H9 (cell line): ENCODE measurements at regions not wholly inside any gene's neighbourhood (a gene's known extent, or its start where the extent isn't known, plus 50 kb on each side); places are given as distances from the start of the nearest gene placed in this dataset.
"Not testable (repeated sequence)": the region's sequence is repeated elsewhere in the genome, so short reads cannot be mapped to it uniquely, and the experiment has no call there.

Experiments
- DNase-seq: peaks from one replicate; pipeline ENCODE4 v3.0.0-alpha.2; 2017
- H2AFZ ChIP-seq: one replicate; pipeline ENCODE4 v1.6.1; 2013; ENCODE audit warnings: mild to moderate bottlenecking, low read length, control low read depth, moderate library complexity
- H2AK5ac ChIP-seq: 2 replicates; pipeline ENCODE4 v1.6.1; 2013; ENCODE audit warnings: low read length, control low read depth, mixed read lengths; ENCODE audit not compliant: insufficient read length
- H2BK120ac ChIP-seq: one replicate; pipeline ENCODE4 v1.6.1; 2013; ENCODE audit warnings: low read depth, mild to moderate bottlenecking, low read length, control low read depth, inconsistent platforms; ENCODE audit not compliant: poor library complexity, severe bottlenecking
- H2BK12ac ChIP-seq: 2 replicates; pipeline ENCODE4 v1.6.1; 2013; ENCODE audit warnings: low read length, control low read depth, mixed read lengths, low read depth; ENCODE audit not compliant: insufficient read length
- H2BK15ac ChIP-seq: 2 replicates; pipeline ENCODE4 v1.6.1; 2013; ENCODE audit warnings: low read depth, low read length, control low read depth
- H2BK20ac ChIP-seq: one replicate; pipeline ENCODE4 v1.6.1; 2013; ENCODE audit warnings: low read depth, mild to moderate bottlenecking, low read length, control low read depth, inconsistent platforms; ENCODE audit not compliant: poor library complexity, severe bottlenecking
- H2BK5ac ChIP-seq: 2 replicates; pipeline ENCODE4 v1.6.1; 2013; ENCODE audit warnings: low read length, control low read depth, mixed read lengths; ENCODE audit not compliant: insufficient read length
- H3K14ac ChIP-seq: 2 replicates; pipeline ENCODE4 v1.6.1; 2013; ENCODE audit warnings: low read length, control low read depth; ENCODE audit not compliant: insufficient read depth
- H3K18ac ChIP-seq: 2 replicates; pipeline ENCODE4 v1.6.1; 2013; ENCODE audit warnings: low read depth, mild to moderate bottlenecking, mixed read lengths, low read length, control low read depth; ENCODE audit not compliant: insufficient read length
- H3K23ac ChIP-seq: 2 replicates; pipeline ENCODE4 v1.6.1; 2013; ENCODE audit warnings: low read length, control low read depth, mixed read lengths, low read depth; ENCODE audit not compliant: insufficient read length
- H3K23me2 ChIP-seq: 2 replicates; pipeline ENCODE4 v1.6.1; 2013; ENCODE audit warnings: low read depth, mild to moderate bottlenecking, mixed read lengths, low read length, control low read depth; ENCODE audit not compliant: insufficient read length, poor library complexity, severe bottlenecking
- H3K27ac ChIP-seq: 2 replicates; pipeline ENCODE4 v1.5.1; 2013; ENCODE audit warnings: low read length, control low read depth, mixed read lengths, low read depth; ENCODE audit not compliant: insufficient read length
- H3K27me3 ChIP-seq: 2 replicates; pipeline ENCODE4 v1.6.1; 2013; ENCODE audit warnings: low read length, control low read depth, inconsistent platforms; ENCODE audit not compliant: insufficient read depth
- H3K4ac ChIP-seq: 2 replicates; pipeline ENCODE4 v1.6.1; 2013; ENCODE audit warnings: low read depth, mild to moderate bottlenecking, control low read depth, inconsistent platforms, low read length, moderate library complexity
- H3K4me1 ChIP-seq: 2 replicates; pipeline ENCODE4 v1.6.1; 2013; ENCODE audit warnings: low read length, control low read depth, inconsistent platforms; ENCODE audit not compliant: insufficient read depth
- H3K4me2 ChIP-seq: 2 replicates; pipeline ENCODE4 v1.6.1; 2013; ENCODE audit warnings: low read length, control low read depth, mixed read lengths; ENCODE audit not compliant: insufficient read length, insufficient read depth
- H3K56ac ChIP-seq: 2 replicates; pipeline ENCODE4 v1.6.1; 2013; ENCODE audit warnings: low read depth, mild to moderate bottlenecking, mixed read lengths, low read length, control low read depth; ENCODE audit not compliant: insufficient read length
- H3K79me1 ChIP-seq: 2 replicates; pipeline ENCODE4 v1.6.1; 2013; ENCODE audit warnings: low read depth, mild to moderate bottlenecking, moderate library complexity, low read length, control low read depth, inconsistent platforms; ENCODE audit not compliant: insufficient read depth, poor library complexity, severe bottlenecking
- H3K79me2 ChIP-seq: 2 replicates; pipeline ENCODE4 v1.6.1; 2013; ENCODE audit warnings: low read length, control low read depth, inconsistent platforms; ENCODE audit not compliant: insufficient read depth
- H3K9ac ChIP-seq: 2 replicates; pipeline ENCODE4 v1.6.1; 2013; ENCODE audit warnings: low read length, control low read depth, mixed read lengths; ENCODE audit not compliant: insufficient read length; ENCODE audit errors: extremely low read depth
- H3K9me3 ChIP-seq: one replicate; pipeline ENCODE4 v1.6.1; 2013; ENCODE audit warnings: low read depth, low read length, inconsistent platforms; ENCODE audit not compliant: control insufficient read depth
- H3T11ph ChIP-seq: one replicate; pipeline ENCODE4 v1.6.1; 2013; ENCODE audit warnings: mild to moderate bottlenecking, low read length, control low read depth, inconsistent platforms
- H4K20me1 ChIP-seq: one replicate; pipeline ENCODE4 v1.6.1; 2013; ENCODE audit not compliant: control insufficient read depth, insufficient read length, insufficient read depth
- H4K5ac ChIP-seq: 2 replicates; pipeline ENCODE4 v1.6.1; 2013; ENCODE audit warnings: low read depth, mild to moderate bottlenecking, mixed read lengths, low read length, control low read depth; ENCODE audit not compliant: insufficient read length
- H4K8ac ChIP-seq: replicated peaks from 2 replicates; pipeline ENCODE4 v1.6.1; 2013; ENCODE audit warnings: low read length, control low read depth, mixed read lengths, low read depth; ENCODE audit not compliant: insufficient read length
- H4K91ac ChIP-seq: 2 replicates; pipeline ENCODE4 v1.6.1; 2013; ENCODE audit warnings: low read depth, mild to moderate bottlenecking, moderate library complexity, mixed read lengths, low read length, control low read depth; ENCODE audit not compliant: insufficient read length
- H3K27ac Mint-ChIP-seq, 3 experiments: 2 replicates in 2 of 3; 3 replicates in 1 of 3; pipeline ENCODE4 v1.8.0; 2020 to 2021; ENCODE audit warnings: mixed read lengths in 3 of 3, mild to moderate bottlenecking in 1 of 3, moderate library complexity in 1 of 3
- H3K27me3 Mint-ChIP-seq: 2 replicates; pipeline ENCODE4 v1.8.0; 2021; ENCODE audit warnings: low read depth, mild to moderate bottlenecking, moderate library complexity, mixed read lengths
- H3K36me3 Mint-ChIP-seq, 3 experiments: 2 replicates in 2 of 3; 3 replicates in 1 of 3; pipeline ENCODE4 v1.8.0; 2020 to 2021; ENCODE audit warnings: low read depth in 3 of 3, mixed read lengths in 3 of 3; ENCODE audit not compliant: insufficient read depth in 1 of 3
- H3K4me1 Mint-ChIP-seq, 2 experiments: 2 replicates each; pipeline ENCODE4 v1.8.0; 2020; ENCODE audit warnings: mixed read lengths in 2 of 2
- H3K4me3 Mint-ChIP-seq, 2 experiments: 2 replicates in 1 of 2; 3 replicates in 1 of 2; pipeline ENCODE4 v1.8.0; 2020 to 2021; ENCODE audit warnings: mild to moderate bottlenecking in 2 of 2, mixed read lengths in 2 of 2, moderate library complexity in 1 of 2
- H3K9me3 Mint-ChIP-seq, 2 experiments: 2 replicates in 1 of 2; 3 replicates in 1 of 2; pipeline ENCODE4 v1.8.0; 2020; ENCODE audit warnings: mild to moderate bottlenecking in 2 of 2, mixed read lengths in 2 of 2, moderate library complexity in 1 of 2
- WGBS: extraction: QIAGEN DNeasy Blood & Tissue Kit; methylation state at CpG from one replicate; pipeline ENCODE4 v1.1.7; 2013; ENCODE audit warnings: missing lambda C conversion rate, low lambda C conversion rate, mixed read lengths; ENCODE audit not compliant: insufficient read length; ENCODE audit errors: extremely low coverage; 5-methylcytosine and 5-hydroxymethylcytosine counted together

DNA sequence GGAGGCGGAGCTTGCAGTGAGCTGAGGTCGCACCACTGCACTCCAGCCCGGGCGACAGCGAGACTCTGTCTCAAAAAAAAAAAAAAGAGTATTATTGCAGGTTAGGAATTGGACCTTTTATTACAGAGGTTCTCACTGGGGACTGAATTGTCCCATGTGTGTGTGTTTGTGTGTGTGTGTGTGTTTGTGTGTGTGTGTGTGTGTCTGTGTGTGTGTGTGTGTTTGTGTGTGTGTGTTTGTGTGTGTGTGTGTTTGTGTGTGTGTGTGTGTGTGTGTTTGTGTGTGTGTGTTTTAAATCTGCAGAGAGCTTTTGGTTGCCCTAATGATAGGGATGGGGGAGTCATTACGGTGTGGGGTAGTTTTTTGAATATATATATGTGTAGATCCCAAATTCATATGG, 84.9 kb downstream of the NPIPA7 start:
- no CpG with 5 or more reads among the region's 6 CpGs for WGBS
- H2AFZ ChIP-seq, H3T11ph ChIP-seq, H2BK15ac ChIP-seq, H2AK5ac ChIP-seq, H3K23ac ChIP-seq, H3K27me3 Mint-ChIP-seq, H3K27ac ChIP-seq, H3K14ac ChIP-seq, H3K27me3 ChIP-seq, H3K4me2 ChIP-seq, H3K4ac ChIP-seq, H3K79me1 ChIP-seq, H3K9ac ChIP-seq, H4K5ac ChIP-seq, H3K27ac Mint-ChIP-seq, H3K56ac ChIP-seq, H4K91ac ChIP-seq, H3K9me3 Mint-ChIP-seq, H2BK12ac ChIP-seq, H3K4me1 ChIP-seq, H3K36me3 Mint-ChIP-seq, H2BK120ac ChIP-seq, H3K4me3 Mint-ChIP-seq, H3K9me3 ChIP-seq, DNase-seq, H3K79me2 ChIP-seq, H2BK5ac ChIP-seq, H3K23me2 ChIP-seq, H4K20me1 ChIP-seq, H3K18ac ChIP-seq, H2BK20ac ChIP-seq, H4K8ac ChIP-seq, H3K4me1 Mint-ChIP-seq: not testable (repeated sequence)

DNA sequence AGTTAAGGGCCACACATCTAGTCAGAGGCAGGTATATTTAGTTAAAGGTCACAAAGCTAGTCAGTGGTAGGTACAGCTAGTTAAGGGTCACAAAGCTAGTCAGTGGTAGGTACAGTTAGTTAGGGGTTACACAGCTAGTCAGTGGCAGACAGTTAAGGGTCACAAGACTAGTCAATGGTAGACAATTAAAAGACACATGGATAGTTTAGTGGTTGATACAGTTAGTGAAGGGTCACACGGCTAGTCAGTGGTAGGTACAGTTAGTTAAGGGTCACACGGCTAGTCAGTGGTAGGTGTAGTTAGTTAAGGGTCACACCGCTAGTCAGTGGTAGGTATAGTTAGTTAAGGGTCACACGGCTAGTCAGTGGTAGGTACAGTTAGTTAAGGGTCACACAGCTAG, 110.0 kb downstream of the NPIPA7 start:
- H3K4me1 ChIP-seq, H3K27me3 ChIP-seq, H3K23me2 ChIP-seq, H3K9ac ChIP-seq, H3K9me3 ChIP-seq, H4K5ac ChIP-seq, DNase-seq, H3K27ac ChIP-seq, H3K79me2 ChIP-seq, H3K23ac ChIP-seq, H2BK15ac ChIP-seq, H3K4me1 Mint-ChIP-seq, H2BK20ac ChIP-seq, H3K27ac Mint-ChIP-seq, H2BK120ac ChIP-seq, H3T11ph ChIP-seq, H2AK5ac ChIP-seq, H4K8ac ChIP-seq, H3K27me3 Mint-ChIP-seq, H3K79me1 ChIP-seq, H3K4me2 ChIP-seq, H2BK12ac ChIP-seq, H4K91ac ChIP-seq, H2AFZ ChIP-seq, H3K36me3 Mint-ChIP-seq, H3K4me3 Mint-ChIP-seq, H3K9me3 Mint-ChIP-seq, H3K56ac ChIP-seq, H3K14ac ChIP-seq, H4K20me1 ChIP-seq, H3K18ac ChIP-seq, H2BK5ac ChIP-seq, H3K4ac ChIP-seq: not testable (repeated sequence)
- no CpG with 5 or more reads among the region's 4 CpGs for WGBS

DNA sequence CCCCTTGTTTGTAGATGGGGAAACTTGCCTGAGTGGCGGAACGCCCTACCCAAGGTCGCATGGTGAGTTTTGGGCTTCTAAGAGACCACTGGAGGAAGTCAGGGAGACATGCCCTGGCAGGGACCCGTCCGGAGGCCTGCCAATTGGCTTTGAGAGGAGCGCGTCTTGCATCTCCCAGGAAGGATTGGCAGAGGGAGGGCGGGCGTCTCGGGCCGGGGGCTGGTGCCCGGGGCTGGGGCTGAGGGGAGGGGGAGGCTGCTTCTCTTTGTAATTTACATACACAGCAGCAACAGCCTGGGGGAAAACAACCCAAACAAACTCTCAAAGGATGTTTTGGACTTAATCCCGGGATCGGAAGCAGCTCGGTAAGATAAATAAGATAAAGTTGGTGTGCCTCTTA, 110.5 kb downstream of the NPIPA7 start:
- not testable (repeated sequence) for H4K91ac ChIP-seq, H3K4me1 Mint-ChIP-seq, H3K4me1 ChIP-seq, H3K4me2 ChIP-seq, H3K27ac Mint-ChIP-seq, H3K23me2 ChIP-seq, H3T11ph ChIP-seq, H3K4me3 Mint-ChIP-seq, H4K20me1 ChIP-seq, H3K23ac ChIP-seq, H3K27me3 ChIP-seq, H2BK12ac ChIP-seq, H3K36me3 Mint-ChIP-seq, H3K79me2 ChIP-seq, H4K8ac ChIP-seq, H2AK5ac ChIP-seq, H4K5ac ChIP-seq, H3K27ac ChIP-seq, H3K18ac ChIP-seq, H2BK15ac ChIP-seq, H3K27me3 Mint-ChIP-seq, DNase-seq, H3K9me3 Mint-ChIP-seq, H2AFZ ChIP-seq, H3K56ac ChIP-seq, H3K14ac ChIP-seq, H3K9ac ChIP-seq, H2BK20ac ChIP-seq, H3K79me1 ChIP-seq, H3K4ac ChIP-seq, H3K9me3 ChIP-seq, H2BK120ac ChIP-seq, H2BK5ac ChIP-seq
- no CpG with 5 or more reads among the region's 15 CpGs for WGBS
